ENCODE measurements at regions not wholly inside any gene's neighbourhood (a gene's known extent, or its start where the extent isn't known, plus 50 kb on each side); places are given as distances from the start of the nearest gene placed in this dataset.
"Not testable (repeated sequence)": the region's sequence is repeated elsewhere in the genome, so short reads cannot be mapped to it uniquely, and the experiment has no call there.

GRCh38 chr2:132220589-132220988, 58.8 kb upstream of the ANKRD30BL start:
- not testable (repeated sequence) for DNase-seq (ENCODE audit: extremely low read depth, low read depth)

GRCh38 chr2:132221886-132222285, 60.1 kb upstream of the ANKRD30BL start:
- DNase-seq (ENCODE audit: extremely low read depth, low read depth): not testable (repeated sequence)

DNA sequence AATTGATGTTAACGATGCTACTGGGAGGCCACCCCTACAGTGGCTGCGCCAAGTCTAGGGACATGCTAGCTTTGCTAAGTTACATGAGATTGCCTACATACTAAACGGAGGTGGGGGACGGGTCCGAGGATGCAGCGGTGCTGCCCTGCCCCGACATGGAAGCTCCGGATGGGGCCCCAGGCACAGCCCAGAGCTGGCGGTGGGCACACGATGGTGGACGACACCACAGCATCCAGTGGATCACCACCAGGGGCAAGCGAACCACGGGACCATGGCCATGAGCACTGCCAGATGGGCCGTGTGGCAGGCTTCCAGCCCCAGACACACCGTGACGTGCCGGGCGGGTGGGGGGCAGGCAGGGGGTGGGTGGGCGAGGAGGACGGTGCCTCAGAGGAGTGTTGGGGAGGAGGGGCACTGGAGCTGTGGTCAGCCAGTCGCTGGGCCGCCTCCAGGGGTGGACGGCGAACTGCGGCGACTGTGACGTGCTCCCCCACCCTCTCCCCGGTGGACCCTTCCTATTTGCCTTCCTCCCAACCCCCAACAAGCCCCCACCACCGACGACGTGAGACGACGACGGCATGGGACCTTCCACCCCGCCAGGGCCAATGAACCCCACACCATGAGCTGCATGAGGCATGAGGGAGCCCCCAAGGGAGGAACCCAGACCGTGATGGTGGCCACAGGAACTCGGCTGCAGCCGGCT, 90.6 kb upstream of the ANKRD30BL start:
- TF ChIP-seq, protein P1, sequence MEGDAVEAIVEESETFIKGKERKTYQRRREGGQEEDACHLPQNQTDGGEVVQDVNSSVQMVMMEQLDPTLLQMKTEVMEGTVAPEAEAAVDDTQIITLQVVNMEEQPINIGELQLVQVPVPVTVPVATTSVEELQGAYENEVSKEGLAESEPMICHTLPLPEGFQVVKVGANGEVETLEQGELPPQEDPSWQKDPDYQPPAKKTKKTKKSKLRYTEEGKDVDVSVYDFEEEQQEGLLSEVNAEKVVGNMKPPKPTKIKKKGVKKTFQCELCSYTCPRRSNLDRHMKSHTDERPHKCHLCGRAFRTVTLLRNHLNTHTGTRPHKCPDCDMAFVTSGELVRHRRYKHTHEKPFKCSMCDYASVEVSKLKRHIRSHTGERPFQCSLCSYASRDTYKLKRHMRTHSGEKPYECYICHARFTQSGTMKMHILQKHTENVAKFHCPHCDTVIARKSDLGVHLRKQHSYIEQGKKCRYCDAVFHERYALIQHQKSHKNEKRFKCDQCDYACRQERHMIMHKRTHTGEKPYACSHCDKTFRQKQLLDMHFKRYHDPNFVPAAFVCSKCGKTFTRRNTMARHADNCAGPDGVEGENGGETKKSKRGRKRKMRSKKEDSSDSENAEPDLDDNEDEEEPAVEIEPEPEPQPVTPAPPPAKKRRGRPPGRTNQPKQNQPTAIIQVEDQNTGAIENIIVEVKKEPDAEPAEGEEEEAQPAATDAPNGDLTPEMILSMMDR (IDR thresholded peaks at IDR 0.05; ENCODE audit: low read depth, low read length): no peak
- no peak for DNase-seq (ENCODE audit: extremely low read depth, low read depth)

- DNase-seq (ENCODE audit: extremely low read depth, low read depth): no peak
- TF ChIP-seq, protein P1 (IDR thresholded peaks at IDR 0.05; ENCODE audit: low read depth, low read length): no peak
These were observed 91.1 kb upstream of the ANKRD30BL start for GRCh38 chr2:132252894-132253264.

DNA sequence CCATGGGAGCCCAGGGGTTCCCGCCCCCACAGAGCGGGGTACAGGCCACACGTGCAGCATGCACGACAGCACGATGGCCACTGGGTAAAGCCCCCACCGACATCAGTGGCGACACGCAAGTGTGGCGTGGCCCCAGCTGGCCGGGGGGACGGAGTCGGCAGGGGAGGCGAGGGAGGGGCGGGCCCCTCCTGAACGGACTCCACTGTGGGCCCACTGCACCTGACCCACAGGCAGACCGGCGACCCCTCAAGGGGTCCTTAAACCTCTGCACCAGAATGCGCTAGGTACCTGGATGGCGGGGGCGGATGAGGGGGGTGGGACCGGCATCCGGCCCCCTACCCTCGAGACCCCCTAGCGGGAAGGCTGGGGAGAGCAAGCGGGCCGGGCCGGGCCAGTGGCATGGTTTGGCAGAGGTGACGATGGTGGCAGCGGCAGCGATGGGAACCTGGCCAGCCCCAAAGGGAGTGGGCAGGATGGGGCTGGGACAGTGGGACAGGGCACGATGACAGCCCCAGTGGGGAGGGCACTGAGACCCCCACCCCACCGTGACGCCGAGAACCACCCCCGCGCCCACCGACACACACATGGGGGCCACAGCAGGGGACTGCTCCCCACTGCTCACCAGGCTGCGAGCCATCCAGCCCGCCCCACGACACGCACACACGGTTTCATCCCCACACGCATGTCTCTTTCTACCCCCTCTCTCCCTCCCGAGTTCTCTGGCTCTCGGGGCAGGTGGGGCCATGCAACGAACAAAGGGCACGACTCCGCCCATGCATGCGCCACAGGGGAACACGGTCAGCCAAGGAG, 91.9 kb upstream of the ANKRD30BL start:
- TF ChIP-seq, protein P1 (IDR thresholded peaks at IDR 0.05; ENCODE audit: low read depth, low read length): no peak
- no peak for DNase-seq (ENCODE audit: extremely low read depth, low read depth)

GRCh38 chr2:132254306-132254919, 92.7 kb upstream of the ANKRD30BL start:
- DNase-seq (ENCODE audit: extremely low read depth, low read depth): not testable (repeated sequence)

DNA sequence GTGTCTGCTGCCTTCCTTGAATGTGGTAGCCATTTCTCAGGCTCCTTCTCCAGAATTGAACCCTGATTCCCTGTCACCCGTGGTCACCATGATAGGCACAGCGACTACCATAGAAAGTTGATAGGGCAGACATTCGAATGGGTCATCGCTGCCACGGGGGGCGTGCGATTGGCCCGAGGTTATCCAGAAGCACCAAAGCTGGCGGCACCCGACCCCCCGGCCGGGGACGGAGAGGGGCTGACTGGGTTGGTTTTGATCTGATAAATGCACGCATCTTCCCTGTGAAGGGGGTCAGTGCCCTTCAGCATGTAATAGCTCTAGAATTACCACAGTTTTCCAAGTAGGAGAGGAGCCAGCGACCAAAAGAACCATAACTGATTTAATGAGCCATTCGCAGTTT, 94.0 kb upstream of the ANKRD30BL start:
- TF ChIP-seq, protein P1 (IDR thresholded peaks at IDR 0.05; ENCODE audit: low read depth, low read length): no peak
- DNase-seq (ENCODE audit: extremely low read depth, low read depth): no peak

DNA sequence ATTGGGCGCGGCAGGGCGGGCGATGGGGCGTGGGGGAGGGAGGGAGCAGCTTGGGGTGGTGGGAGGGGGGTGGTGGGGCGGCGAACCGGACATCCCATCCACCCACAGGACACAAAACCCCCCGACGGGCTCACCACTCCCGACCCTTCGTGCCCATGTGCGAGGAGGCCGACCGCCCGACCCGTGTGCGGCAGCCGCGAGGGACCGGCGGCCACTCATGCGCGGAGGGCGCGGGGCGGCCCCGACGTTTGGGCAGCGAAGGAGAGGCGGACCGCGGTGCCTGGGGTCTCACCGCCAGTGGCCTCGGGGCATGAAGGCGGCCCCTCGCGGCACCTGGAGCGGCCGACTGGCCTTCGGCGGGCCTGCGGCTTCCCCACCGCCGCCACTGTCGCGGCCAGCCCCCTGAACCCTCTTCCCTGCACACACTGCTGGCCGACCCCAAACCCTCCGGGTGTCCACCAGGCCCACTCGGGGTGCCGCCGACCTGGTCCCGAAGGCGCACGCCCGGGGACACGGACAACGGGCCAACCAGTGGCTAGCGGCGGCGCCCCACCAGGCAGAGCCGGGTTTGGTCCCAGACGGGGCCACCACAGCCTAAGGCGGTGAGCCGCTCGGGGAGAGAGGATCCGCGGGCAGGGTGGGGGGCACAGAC, 94.6 kb upstream of the ANKRD30BL start:
- TF ChIP-seq, protein P1 (IDR thresholded peaks at IDR 0.05; ENCODE audit: low read depth, low read length): no peak
- no peak for DNase-seq (ENCODE audit: extremely low read depth, low read depth)

DNA sequence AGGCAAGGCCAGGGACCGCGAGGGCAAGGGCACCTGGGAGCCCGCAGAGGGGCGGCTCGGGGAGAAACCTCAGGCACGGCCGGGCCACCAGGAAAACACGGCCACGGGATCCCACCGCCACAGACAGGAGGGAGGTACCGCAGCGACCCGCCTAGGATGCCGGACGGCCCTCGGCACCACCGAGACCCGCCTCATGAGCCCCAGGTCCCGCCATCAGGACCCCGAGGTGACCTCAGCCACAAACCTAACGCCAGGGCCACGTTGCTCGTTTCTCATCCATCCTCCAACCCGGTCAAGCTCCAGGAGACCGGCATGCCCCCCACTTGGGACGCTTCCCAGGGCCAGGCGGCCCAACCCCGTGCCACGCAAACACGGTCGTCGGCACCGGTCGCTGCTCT, 95.2 kb upstream of the ANKRD30BL start:
- not testable (repeated sequence) for DNase-seq (ENCODE audit: extremely low read depth, low read depth)

DNA sequence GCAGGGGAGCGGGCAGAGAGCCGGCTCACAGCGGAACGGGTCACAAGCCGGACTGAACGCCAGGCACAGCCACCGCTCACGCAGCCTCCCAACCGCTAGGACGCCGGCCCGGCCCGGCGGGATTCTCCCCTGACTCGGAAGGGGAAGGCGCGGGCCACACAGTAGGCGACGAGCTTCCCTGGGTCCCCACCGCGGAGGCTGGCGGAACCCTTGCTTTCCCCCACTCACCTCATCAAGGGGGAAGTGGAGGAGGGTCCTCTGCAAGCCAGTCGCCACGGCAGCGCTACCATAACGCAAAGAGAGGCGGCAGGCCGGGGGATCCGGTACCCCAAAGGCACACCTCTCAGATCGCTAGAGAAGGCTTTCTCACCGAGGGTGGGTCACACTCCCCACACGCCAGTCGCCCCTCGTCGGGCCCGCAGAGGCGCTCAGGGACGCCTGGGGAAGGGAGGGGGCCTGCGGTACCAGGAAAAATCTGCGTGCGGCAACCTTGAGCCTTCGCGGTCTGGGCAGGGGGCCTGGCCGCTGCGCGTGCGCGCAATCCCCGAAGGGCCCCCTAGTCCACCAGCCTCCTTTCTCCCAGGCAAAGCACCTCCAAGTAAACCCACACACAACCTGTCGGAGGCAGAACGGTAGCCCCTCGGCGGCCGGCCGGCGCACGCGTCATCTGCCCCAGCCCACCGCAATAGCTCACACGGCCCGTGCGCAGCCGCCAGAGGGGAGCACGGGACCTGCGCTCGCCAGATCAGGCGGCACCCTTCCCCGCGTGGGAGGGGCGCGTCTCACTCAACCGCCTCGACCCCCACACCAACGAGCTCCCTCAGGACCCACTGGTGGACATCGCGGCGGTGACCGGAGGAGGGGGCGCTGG, 95.8 kb upstream of the ANKRD30BL start:
- DNase-seq (ENCODE audit: extremely low read depth, low read depth): not testable (repeated sequence)

DNA sequence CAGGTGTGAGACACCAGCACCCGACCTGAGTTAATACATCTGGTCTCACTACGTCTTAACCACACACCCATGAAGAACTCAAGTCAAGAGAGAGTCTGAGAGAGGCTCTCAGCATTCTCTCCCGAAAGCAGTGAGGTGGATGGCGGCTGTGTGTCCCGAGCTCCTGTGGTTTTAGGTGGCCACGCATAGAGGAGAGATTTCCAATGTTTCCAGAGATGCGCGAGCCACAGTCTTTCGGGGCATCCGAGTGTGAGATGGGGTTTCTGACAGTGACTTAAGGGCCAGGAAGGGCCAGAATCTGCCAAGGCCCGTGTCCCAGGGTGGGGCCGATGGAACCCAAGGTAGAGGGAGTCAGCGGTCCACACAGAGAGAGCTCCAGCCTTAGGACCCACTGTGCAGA, 97.5 kb upstream of the ANKRD30BL start:
- DNase-seq (ENCODE audit: extremely low read depth, low read depth): not testable (repeated sequence)

- DNase-seq (ENCODE audit: extremely low read depth, low read depth): not testable (repeated sequence)
These were observed 103.8 kb upstream of the ANKRD30BL start for GRCh38 chr2:132265595-132265994.

Data from AG09319 (cell line).